A549 (cell line): ENCODE measurements at regions not wholly inside any gene's neighbourhood (a gene's known extent, or its start where the extent isn't known, plus 50 kb on each side); places are given as distances from the start of the nearest gene placed in this dataset.

ENCODE experiments used
- ATAC-seq, 2 experiments: fragments of 200-7000 bp in 1 of 2; fragments of >200 bp in 1 of 2; cut with Nextera tagmentation in 1 of 2; cut with Tn5 transposase in 1 of 2; 3 replicates each; pipeline versions ENCODE4 v1.8.0 to v1.9.1; 2018 to 2020; ENCODE audit warnings: mild to moderate bottlenecking in 1 of 2, moderate library complexity in 1 of 2
- CTCF ChIA-PET: fragments of 300-600 bp; sonication (Branson Sonifier 250); formaldehyde crosslinking; extraction: SDS; loops from one replicate; lab custom pipeline; 2021; ENCODE audit warnings: antibody characterized with exemption, inconsistent platforms; lab: Yijun Ruan, JAX
- POLR2A ChIA-PET: fragments of 350-600 bp; formaldehyde crosslinking; extraction: SDS; loops from one replicate; lab custom pipeline; 2021; ENCODE audit warnings: antibody characterized with exemption, inconsistent platforms; lab: Yijun Ruan, JAX
- DNase-seq, 2 experiments: peaks; one replicate each; pipeline versions ENCODE4 v3.0.0 to v3.0.0-alpha.2; 2011 to 2016; ENCODE audit warnings: low read depth in 1 of 2, low spot score in 1 of 2
- FAIRE-seq: peaks from 2 replicates; lab custom pipeline; 2011; peaks lifted over from hg19 to GRCh38; lab: Jason Lieb, UNC
- H3K27ac ChIP-seq, 2 experiments: fragments of >200 bp; sonication (Bioruptor Twin); formaldehyde crosslinking; 3 replicates each; pipeline ENCODE4 v1.5.1; 2016 to 2017
- H3K4me1 ChIP-seq: fragments of >200 bp; sonication (Bioruptor Twin); formaldehyde crosslinking; 3 replicates; pipeline ENCODE4 v1.6.1; 2016
- H3K4me2 ChIP-seq: fragments of >200 bp; sonication (Bioruptor Twin); formaldehyde crosslinking; 3 replicates; pipeline ENCODE4 v1.6.1; 2016
- H3K4me3 ChIP-seq: fragments of >200 bp; sonication (Bioruptor Twin); formaldehyde crosslinking; 3 replicates; pipeline ENCODE4 v1.5.1; 2016
- H3K9me3 ChIP-seq: fragments of >200 bp; sonication (Bioruptor Twin); formaldehyde crosslinking; 3 replicates; pipeline ENCODE4 v1.6.1; 2016
- CHD2 ChIP-seq: fragments of 150-350 bp; IDR thresholded peaks from 2 replicates; pipeline ENCODE4 v1.6.1; 2014; ENCODE audit warnings: low read length; ENCODE audit not compliant: partially characterized antibody
- EHF ChIP-seq: fragments of 250-450 bp; sonication (Bioruptor Pico); IDR thresholded peaks from 2 replicates; pipeline ENCODE4 v1.5.0; 2020; ENCODE audit warnings: mild to moderate bottlenecking
- FOSL2 ChIP-seq, 2 experiments: fragments of 450-650 bp in 1 of 2; fragments of >200 bp in 1 of 2; sonication (Bioruptor Twin) in 1 of 2; formaldehyde crosslinking; IDR thresholded peaks; 2 replicates each; pipeline versions ENCODE4 v1.5.0 to v1.6.1; 2016 to 2020; ENCODE audit warnings: mild to moderate bottlenecking in 1 of 2, moderate library complexity in 1 of 2
- GATA3 ChIP-seq: IDR thresholded peaks from 2 replicates; pipeline ENCODE4 v1.6.1; 2012; ENCODE audit warnings: borderline replicate concordance
- HDAC2 ChIP-seq: fragments of 200-600 bp; sonication (generic); IDR thresholded peaks from 2 replicates; pipeline ENCODE4 v1.6.1; 2016
- HEYL ChIP-seq: fragments of 250-450 bp; sonication (Bioruptor Pico); IDR thresholded peaks from 2 replicates; pipeline ENCODE4 v1.8.0; 2021; ENCODE audit warnings: mild to moderate bottlenecking, moderate library complexity
- JUNB ChIP-seq: fragments of >200 bp; sonication (Bioruptor Twin); formaldehyde crosslinking; IDR thresholded peaks from 2 replicates; pipeline ENCODE4 v1.6.1; 2016
- KDM1A ChIP-seq: fragments of 200-600 bp; sonication (generic); IDR thresholded peaks from 2 replicates; pipeline ENCODE4 v1.6.1; 2016; ENCODE audit warnings: low read depth, mild to moderate bottlenecking
- MAFK ChIP-seq: fragments of 450-650 bp; IDR thresholded peaks from 2 replicates; pipeline ENCODE4 v1.6.1; 2014; ENCODE audit not compliant: partially characterized antibody
- MAZ ChIP-seq: fragments of 150-350 bp; IDR thresholded peaks from 2 replicates; pipeline ENCODE4 v1.6.1; 2014; ENCODE audit warnings: antibody characterized with exemption, low read depth, low read length, borderline replicate concordance
- MYC ChIP-seq: IDR thresholded peaks from 2 replicates; pipeline ENCODE4 v1.6.1; 2012; ENCODE audit warnings: mild to moderate bottlenecking, inconsistent platforms, low read length, improper control_type of control experiment, borderline replicate concordance
- NFE2L2 ChIP-seq: fragments of 150-350 bp; conservative IDR thresholded peaks from 2 replicates; pipeline ENCODE4 v1.6.1; 2014; ENCODE audit warnings: low read length
- NR3C1 ChIP-seq: fragments of >200 bp; sonication (Bioruptor Twin); formaldehyde crosslinking; IDR thresholded peaks from 3 replicates; pipeline ENCODE4 v1.6.1; 2017
- PHF8 ChIP-seq: fragments of 200-600 bp; sonication (generic); IDR thresholded peaks from 2 replicates; pipeline ENCODE4 v1.6.1; 2016; ENCODE audit warnings: low read depth, mild to moderate bottlenecking, antibody characterized with exemption, moderate library complexity, borderline replicate concordance
- POLR2A ChIP-seq: IDR thresholded peaks from 2 replicates; pipeline ENCODE4 v1.6.1; 2012; ENCODE audit warnings: mild to moderate bottlenecking, low read length
- RFX5 ChIP-seq: fragments of 450-650 bp; IDR thresholded peaks from 2 replicates; pipeline ENCODE4 v1.7.1; 2014; ENCODE audit warnings: antibody characterized with exemption, mild to moderate bottlenecking, moderate library complexity
- RNF2 ChIP-seq: fragments of 200-600 bp; sonication (generic); IDR thresholded peaks from 2 replicates; pipeline ENCODE4 v1.6.1; 2016; ENCODE audit warnings: low read depth, mild to moderate bottlenecking, antibody characterized with exemption, moderate library complexity, borderline replicate concordance
- SREBF2 ChIP-seq: fragments of 450-650 bp; IDR thresholded peaks from 2 replicates; pipeline ENCODE4 v1.6.1; 2014; ENCODE audit warnings: mild to moderate bottlenecking, moderate library complexity
- ZC3H11A ChIP-seq: fragments of 450-650 bp; IDR thresholded peaks from 2 replicates; pipeline ENCODE4 v1.6.1; 2014; ENCODE audit warnings: antibody characterized with exemption, mild to moderate bottlenecking
- ZSCAN20 ChIP-seq: fragments of 250-450 bp; sonication (Bioruptor Pico); IDR thresholded peaks from 2 replicates; pipeline ENCODE4 v1.8.0; 2022; ENCODE audit warnings: mild to moderate bottlenecking, moderate library complexity
- WGBS: methylation state at CpG from one replicate; pipeline ENCODE4 v1.1.6; 2017; ENCODE audit errors: missing lambda C conversion rate; 5-methylcytosine and 5-hydroxymethylcytosine counted together
- TF ChIP-seq, protein P1 (sequence below): IDR thresholded peaks from 2 replicates; pipeline ENCODE4 v1.6.1; 2012
- TF ChIP-seq, protein P2 (sequence below): fragments of 250-450 bp; sonication (Bioruptor Pico); IDR thresholded peaks from 2 replicates; pipeline ENCODE4 v1.5.0; 2021; ENCODE audit warnings: mild to moderate bottlenecking, moderate library complexity, borderline replicate concordance
- TF ChIP-seq, protein P3 (sequence below): fragments of 250-450 bp; sonication (Bioruptor Pico); IDR thresholded peaks from 2 replicates; pipeline ENCODE4 v1.5.0; 2020; ENCODE audit warnings: low read depth, mild to moderate bottlenecking, moderate library complexity
- TF ChIP-seq, protein P4 (sequence below): fragments of >200 bp; sonication (Bioruptor Twin); formaldehyde crosslinking; IDR thresholded peaks from 3 replicates; pipeline ENCODE4 v1.6.1; 2016
- TF ChIP-seq, protein P5 (sequence below): fragments of >200 bp; sonication (Bioruptor Twin); formaldehyde crosslinking; IDR thresholded peaks from 3 replicates; pipeline ENCODE4 v1.5.1; 2016
- TF ChIP-seq, protein P6 (sequence below): IDR thresholded peaks from 2 replicates; pipeline ENCODE4 v1.6.1; 2012; ENCODE audit warnings: low read depth, borderline replicate concordance

DNA sequence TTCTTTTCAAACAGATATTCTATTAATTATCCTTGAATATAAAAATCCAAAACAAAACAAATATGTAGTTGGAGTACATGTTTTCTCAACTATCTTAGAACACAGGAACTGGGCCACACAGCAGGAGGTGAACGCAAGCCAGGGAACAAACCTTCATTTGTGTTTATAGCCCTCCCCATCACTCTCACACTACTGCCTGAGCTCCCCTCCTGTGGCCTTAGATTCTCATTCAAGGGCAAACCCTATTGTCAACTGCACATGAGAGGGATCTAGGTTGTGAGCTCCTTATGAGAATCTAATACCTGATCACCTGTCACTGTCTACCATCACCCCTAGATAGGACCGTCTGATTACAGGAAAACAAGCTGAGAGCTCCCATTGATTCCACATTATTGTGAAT, 427.1 kb upstream of the PRR20A start:
- POLR2A ChIA-PET, result no interaction called here
- DNase-seq, result no peak
- no peak for ATAC-seq
- no peak for FAIRE-seq
- no peak overlapping the region for H3K4me2 ChIP-seq
- WGBS, result 15% methylated on average over 2 of the region's 2 CpGs
- H3K9me3 ChIP-seq, result no peaks in the 10 kb centered on the region
- no peak overlapping the region for H3K27ac ChIP-seq
- no peaks in the 10 kb centered on the region for H3K4me1 ChIP-seq
- no peak overlapping the region for H3K4me3 ChIP-seq
- CTCF ChIA-PET, result no interaction called here
- TF ChIP-seq, protein P1, sequence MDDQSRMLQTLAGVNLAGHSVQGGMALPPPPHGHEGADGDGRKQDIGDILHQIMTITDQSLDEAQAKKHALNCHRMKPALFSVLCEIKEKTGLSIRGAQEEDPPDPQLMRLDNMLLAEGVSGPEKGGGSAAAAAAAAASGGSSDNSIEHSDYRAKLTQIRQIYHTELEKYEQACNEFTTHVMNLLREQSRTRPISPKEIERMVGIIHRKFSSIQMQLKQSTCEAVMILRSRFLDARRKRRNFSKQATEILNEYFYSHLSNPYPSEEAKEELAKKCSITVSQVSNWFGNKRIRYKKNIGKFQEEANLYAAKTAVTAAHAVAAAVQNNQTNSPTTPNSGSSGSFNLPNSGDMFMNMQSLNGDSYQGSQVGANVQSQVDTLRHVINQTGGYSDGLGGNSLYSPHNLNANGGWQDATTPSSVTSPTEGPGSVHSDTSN, result no peak
- no peak for TF ChIP-seq ZSCAN20 (CRISPR knock-in tag)
- no peak for TF ChIP-seq EHF
- TF ChIP-seq, protein P2, sequence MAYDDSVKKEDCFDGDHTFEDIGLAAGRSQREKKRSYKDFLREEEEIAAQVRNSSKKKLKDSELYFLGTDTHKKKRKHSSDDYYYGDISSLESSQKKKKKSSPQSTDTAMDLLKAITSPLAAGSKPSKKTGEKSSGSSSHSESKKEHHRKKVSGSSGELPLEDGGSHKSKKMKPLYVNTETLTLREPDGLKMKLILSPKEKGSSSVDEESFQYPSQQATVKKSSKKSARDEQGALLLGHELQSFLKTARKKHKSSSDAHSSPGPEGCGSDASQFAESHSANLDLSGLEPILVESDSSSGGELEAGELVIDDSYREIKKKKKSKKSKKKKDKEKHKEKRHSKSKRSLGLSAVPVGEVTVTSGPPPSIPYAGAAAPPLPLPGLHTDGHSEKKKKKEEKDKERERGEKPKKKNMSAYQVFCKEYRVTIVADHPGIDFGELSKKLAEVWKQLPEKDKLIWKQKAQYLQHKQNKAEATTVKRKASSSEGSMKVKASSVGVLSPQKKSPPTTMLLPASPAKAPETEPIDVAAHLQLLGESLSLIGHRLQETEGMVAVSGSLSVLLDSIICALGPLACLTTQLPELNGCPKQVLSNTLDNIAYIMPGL (CRISPR knock-in tag), result no peak
- no peak for TF ChIP-seq SREBF2
- no peak for TF ChIP-seq NR3C1
- no peak for TF ChIP-seq GATA3
- TF ChIP-seq FOSL2 (IDR thresholded peaks at IDR 0.05), result no peak
- no peak for TF ChIP-seq FOSL2 (CRISPR knock-in tag; IDR thresholded peaks at IDR 0.05)
- TF ChIP-seq KDM1A, result no peak
- no peak for TF ChIP-seq RFX5
- TF ChIP-seq HEYL (CRISPR knock-in tag), result no peak
- no peak for TF ChIP-seq MYC
- TF ChIP-seq CHD2, result no peak
- TF ChIP-seq, protein P3, sequence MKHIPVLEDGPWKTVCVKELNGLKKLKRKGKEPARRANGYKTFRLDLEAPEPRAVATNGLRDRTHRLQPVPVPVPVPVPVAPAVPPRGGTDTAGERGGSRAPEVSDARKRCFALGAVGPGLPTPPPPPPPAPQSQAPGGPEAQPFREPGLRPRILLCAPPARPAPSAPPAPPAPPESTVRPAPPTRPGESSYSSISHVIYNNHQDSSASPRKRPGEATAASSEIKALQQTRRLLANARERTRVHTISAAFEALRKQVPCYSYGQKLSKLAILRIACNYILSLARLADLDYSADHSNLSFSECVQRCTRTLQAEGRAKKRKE (CRISPR knock-in tag), result no peak
- no peak for TF ChIP-seq JUNB
- no peak for TF ChIP-seq MAFK
- no peak for TF ChIP-seq PHF8
- no peak for TF ChIP-seq NFE2L2
- TF ChIP-seq, protein P4, sequence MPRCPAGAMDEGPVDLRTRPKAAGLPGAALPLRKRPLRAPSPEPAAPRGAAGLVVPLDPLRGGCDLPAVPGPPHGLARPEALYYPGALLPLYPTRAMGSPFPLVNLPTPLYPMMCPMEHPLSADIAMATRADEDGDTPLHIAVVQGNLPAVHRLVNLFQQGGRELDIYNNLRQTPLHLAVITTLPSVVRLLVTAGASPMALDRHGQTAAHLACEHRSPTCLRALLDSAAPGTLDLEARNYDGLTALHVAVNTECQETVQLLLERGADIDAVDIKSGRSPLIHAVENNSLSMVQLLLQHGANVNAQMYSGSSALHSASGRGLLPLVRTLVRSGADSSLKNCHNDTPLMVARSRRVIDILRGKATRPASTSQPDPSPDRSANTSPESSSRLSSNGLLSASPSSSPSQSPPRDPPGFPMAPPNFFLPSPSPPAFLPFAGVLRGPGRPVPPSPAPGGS, result no peak
- TF ChIP-seq, protein P5, sequence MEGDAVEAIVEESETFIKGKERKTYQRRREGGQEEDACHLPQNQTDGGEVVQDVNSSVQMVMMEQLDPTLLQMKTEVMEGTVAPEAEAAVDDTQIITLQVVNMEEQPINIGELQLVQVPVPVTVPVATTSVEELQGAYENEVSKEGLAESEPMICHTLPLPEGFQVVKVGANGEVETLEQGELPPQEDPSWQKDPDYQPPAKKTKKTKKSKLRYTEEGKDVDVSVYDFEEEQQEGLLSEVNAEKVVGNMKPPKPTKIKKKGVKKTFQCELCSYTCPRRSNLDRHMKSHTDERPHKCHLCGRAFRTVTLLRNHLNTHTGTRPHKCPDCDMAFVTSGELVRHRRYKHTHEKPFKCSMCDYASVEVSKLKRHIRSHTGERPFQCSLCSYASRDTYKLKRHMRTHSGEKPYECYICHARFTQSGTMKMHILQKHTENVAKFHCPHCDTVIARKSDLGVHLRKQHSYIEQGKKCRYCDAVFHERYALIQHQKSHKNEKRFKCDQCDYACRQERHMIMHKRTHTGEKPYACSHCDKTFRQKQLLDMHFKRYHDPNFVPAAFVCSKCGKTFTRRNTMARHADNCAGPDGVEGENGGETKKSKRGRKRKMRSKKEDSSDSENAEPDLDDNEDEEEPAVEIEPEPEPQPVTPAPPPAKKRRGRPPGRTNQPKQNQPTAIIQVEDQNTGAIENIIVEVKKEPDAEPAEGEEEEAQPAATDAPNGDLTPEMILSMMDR, result no peak

DNA sequence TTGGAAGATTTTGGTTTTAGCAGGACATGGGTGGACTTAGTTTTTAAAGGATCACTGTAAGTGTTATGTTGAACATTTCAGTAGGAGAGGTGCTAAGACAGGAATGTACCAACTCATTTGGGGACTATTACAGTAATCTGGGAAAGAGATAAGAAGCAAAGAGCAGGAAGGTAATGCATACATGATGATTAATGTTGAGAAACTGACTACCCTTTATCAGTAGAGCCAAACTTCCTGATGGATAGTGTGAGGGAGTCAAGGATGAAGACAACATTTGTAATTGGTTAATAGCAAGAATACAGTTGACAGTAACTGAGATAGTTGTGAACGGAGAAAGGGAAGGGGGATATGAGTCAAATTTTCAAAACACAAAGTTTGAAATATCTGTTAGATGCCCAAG, 421.9 kb upstream of the PRR20A start:
- ChIA-PET CTCF (no interaction called here), POLR2A (no interaction called here)
- DNase-seq (no peak), ATAC-seq (no peak), FAIRE-seq (no peak)
- Histone ChIP-seq H3K27ac (no peak overlapping the region), H3K4me2 (no peak overlapping the region), H3K4me3 (no peak overlapping the region), H3K4me1 (no peaks in the 10 kb centered on the region), H3K9me3 (no peaks in the 10 kb centered on the region)
- no peak for TF ChIP-seq RNF2
- TF ChIP-seq MAZ, result no peak
- TF ChIP-seq, protein P6, sequence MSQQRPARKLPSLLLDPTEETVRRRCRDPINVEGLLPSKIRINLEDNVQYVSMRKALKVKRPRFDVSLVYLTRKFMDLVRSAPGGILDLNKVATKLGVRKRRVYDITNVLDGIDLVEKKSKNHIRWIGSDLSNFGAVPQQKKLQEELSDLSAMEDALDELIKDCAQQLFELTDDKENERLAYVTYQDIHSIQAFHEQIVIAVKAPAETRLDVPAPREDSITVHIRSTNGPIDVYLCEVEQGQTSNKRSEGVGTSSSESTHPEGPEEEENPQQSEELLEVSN, result no peak
- TF ChIP-seq GATA3, result no peak
- no peak for TF ChIP-seq ZC3H11A
- TF ChIP-seq HEYL (CRISPR knock-in tag), result no peak
- no peak for TF ChIP-seq NFE2L2
- no peak for TF ChIP-seq POLR2A
- no peak for TF ChIP-seq HDAC2
- no peak for TF ChIP-seq SREBF2
- WGBS, result 3% methylated on average over 1 of the region's 1 CpG
